Endometrium (tissue), 2 donors: ENCODE measurements at regions not wholly inside any gene's neighbourhood (a gene's known extent, or its start where the extent isn't known, plus 50 kb on each side); places are given as distances from the start of the nearest gene placed in this dataset.

Experiments used
- FAIRE-seq: peaks from 2 replicates; lab custom pipeline; 2012; peaks lifted over from hg19 to GRCh38; lab: Jason Lieb, UNC
- donor health status: control.
- donor health status: control.

GRCh38 chr4:7127576-7127975, 59.7 kb upstream of the GRPEL1 start:
- FAIRE-seq, result no peak

DNA sequence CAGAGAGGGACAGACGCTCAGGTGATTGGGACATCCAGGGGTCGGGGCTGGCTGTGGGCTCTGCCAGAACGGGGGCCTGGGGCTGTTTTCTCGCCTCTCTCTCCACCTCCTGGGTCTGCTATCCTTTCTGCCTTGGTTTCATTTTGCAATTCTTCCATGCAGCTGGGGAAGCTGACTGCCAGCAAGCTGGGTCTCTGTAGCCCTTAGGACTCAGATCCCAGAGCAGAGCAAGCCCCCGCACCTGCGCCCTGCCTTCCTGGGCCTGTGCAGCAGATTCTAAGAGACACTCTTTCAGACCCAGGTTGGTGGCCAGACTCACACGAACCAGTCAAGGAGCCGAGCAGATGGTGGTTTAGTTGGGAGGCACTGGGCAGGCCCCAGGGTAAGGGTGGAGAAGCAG, 59.1 kb upstream of the GRPEL1 start:
- no peak for FAIRE-seq

DNA sequence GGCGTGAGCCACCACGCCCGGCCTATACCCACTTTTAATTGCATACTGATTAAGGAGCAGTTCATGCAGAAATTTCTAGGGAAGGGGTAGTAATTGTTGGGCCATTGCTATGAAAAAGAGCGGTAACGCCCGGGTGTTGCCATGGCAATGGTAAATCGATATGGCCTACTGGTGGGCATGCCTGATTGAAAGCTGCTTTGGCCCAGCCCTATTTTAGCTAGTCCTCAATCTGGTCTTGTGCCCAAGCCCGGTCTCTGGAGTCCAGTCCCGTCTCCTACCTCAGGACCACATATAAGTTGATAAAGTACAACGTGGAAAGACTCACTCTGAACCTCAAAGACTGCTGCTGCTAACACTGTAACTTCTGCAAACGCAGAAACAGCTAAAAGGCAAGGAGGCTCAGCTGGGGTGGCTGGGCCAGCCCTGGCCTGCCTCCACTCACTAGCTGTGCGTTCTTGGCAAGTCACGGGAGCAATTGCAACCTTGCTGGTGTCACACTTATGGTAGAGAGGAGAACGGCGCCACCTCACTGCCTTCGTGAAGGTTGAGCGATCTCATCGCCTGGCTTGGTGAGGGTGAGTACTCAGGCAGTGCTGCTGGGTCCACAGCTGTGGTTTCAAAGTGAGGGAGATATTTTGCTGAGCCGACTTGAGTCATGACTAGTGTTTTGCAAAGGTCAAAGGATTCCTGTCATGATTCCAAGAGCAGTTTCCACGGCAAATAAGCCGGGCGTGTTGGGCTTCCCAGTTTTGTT, 57.0 kb upstream of the GRPEL1 start:
- FAIRE-seq, result peak; percentile 74

DNA sequence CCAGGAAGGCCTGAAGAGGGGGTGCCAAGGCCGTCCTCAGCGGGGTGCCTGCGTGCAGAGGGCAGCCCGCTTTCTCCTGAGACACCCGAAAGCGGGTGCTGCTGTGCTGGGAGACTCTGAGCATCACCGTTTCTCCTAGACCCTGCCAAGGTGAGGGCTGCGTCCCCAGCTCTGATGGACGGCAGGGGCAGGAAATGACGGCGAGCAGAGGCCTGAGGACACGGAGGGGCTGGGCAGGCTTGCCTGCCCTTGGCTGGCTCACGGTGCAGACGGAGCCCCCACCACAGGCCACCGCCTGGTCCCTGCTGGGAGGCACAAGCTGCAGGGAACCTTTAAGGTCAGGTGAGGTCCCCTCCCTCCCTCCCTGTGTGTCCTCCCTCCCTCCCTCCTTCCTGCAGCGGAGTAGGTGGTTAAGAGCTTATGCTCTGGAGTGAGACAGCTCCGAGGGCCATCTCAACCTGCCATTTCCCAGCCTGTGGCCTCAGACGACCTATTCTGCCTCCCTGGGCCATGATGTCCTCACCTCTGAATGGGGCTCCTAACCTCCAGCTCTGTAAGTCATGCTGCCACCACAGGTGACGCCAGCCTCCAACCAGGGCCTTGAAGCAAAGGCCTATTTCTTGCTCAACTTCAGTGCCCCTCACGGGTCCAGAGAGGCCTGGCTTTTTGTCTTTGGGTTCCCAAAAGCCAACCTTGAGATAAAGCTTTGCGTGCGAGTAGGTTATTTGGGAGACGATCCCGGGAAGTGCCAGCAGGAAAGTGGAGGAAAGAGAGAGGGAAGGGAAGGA, 54.2 kb upstream of the GRPEL1 start:
- FAIRE-seq, result no peak

- FAIRE-seq, result no peak
Observed at GRCh38 chr4:7121174-7121573, 53.3 kb upstream of the GRPEL1 start.

DNA sequence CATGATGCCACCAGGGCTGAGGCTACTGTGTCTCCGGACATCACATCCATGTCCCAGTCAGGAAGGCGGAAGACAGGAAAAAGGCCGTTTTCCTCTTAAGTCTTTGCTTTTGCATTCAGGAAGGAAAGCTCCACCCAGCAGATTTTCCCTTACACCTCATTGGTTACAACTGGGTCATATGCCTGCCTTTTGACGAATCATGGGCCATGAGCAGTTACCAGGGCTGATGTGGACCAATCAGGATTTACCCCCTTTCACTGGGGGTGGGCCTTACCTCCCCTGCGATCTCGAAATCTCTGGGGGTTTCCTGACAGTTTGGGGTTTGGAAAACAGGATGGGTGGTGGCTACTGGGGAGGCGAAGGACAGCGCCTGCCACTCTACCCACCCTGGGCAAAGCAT, 52.5 kb upstream of the GRPEL1 start:
- no peak for FAIRE-seq

GRCh38 chr4:7118013-7118832, 50.4 kb upstream of the GRPEL1 start:
- FAIRE-seq, result no peak
